ENCODE measurements at regions not wholly inside any gene's neighbourhood (a gene's known extent, or its start where the extent isn't known, plus 50 kb on each side); places are given as distances from the start of the nearest gene placed in this dataset.

- TF ChIP-seq, protein P1, sequence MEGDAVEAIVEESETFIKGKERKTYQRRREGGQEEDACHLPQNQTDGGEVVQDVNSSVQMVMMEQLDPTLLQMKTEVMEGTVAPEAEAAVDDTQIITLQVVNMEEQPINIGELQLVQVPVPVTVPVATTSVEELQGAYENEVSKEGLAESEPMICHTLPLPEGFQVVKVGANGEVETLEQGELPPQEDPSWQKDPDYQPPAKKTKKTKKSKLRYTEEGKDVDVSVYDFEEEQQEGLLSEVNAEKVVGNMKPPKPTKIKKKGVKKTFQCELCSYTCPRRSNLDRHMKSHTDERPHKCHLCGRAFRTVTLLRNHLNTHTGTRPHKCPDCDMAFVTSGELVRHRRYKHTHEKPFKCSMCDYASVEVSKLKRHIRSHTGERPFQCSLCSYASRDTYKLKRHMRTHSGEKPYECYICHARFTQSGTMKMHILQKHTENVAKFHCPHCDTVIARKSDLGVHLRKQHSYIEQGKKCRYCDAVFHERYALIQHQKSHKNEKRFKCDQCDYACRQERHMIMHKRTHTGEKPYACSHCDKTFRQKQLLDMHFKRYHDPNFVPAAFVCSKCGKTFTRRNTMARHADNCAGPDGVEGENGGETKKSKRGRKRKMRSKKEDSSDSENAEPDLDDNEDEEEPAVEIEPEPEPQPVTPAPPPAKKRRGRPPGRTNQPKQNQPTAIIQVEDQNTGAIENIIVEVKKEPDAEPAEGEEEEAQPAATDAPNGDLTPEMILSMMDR (IDR thresholded peaks at IDR 0.05) = no peak
- TF ChIP-seq POLR2AphosphoS5 (IDR thresholded peaks at IDR 0.05) (no peak), POLR2A (IDR thresholded peaks at IDR 0.05) (no peak)
These were observed 78.7 kb upstream of the PDE5A start for GRCh38 chr4:119707336-119707735.

Data from suprapubic skin (tissue), 4 donors.